WI38 (cell line): ENCODE measurements at regions not wholly inside any gene's neighbourhood (a gene's known extent, or its start where the extent isn't known, plus 50 kb on each side); places are given as distances from the start of the nearest gene placed in this dataset.

Experiments
- H3K4me3 ChIP-seq: 2 replicates; pipeline ENCODE4 v1.5.1; 2011; ENCODE audit warnings: low read depth, mild to moderate bottlenecking, control low read depth, low read length
- CTCF ChIP-seq: IDR thresholded peaks from 2 replicates; pipeline ENCODE4 v1.5.1; 2012; ENCODE audit warnings: low read depth, mild to moderate bottlenecking, control low read depth, low read length

- H3K4me3 ChIP-seq: no peak overlapping the region
- no peak for TF ChIP-seq CTCF
Observed at GRCh38 chr2:120419955-120420354, 74.0 kb downstream of the INHBB start.

- no peak for TF ChIP-seq CTCF
- no peak overlapping the region for H3K4me3 ChIP-seq
Observed at GRCh38 chr2:120421126-120421829, 75.3 kb downstream of the INHBB start.

GRCh38 chr2:120421830-120422175 lies 75.9 kb downstream of the INHBB start:
- H3K4me3 ChIP-seq: no peak overlapping the region
- TF ChIP-seq CTCF: no peak

GRCh38 chr2:120422465-120423160 lies 76.7 kb downstream of the INHBB start:
- no peak for TF ChIP-seq CTCF
- H3K4me3 ChIP-seq: no peak overlapping the region

- TF ChIP-seq CTCF: no peak
- H3K4me3 ChIP-seq: no peak overlapping the region
Observed at GRCh38 chr2:120423167-120423943, 77.4 kb downstream of the INHBB start.

GRCh38 chr2:120424274-120424796 lies 78.4 kb downstream of the INHBB start:
- H3K4me3 ChIP-seq: no peak overlapping the region
- TF ChIP-seq CTCF: no peak
